Tibial nerve (tissue), 4 donors: ENCODE measurements at regions not wholly inside any gene's neighbourhood (a gene's known extent, or its start where the extent isn't known, plus 50 kb on each side); places are given as distances from the start of the nearest gene placed in this dataset.

Experiments used
- CTCF ChIP-seq, 5 experiments: fragments of 200-600 bp in 3 of 5; fragments of 450-650 bp in 2 of 5; sonication (generic) in 3 of 5; IDR thresholded peaks; one replicate each; pipeline ENCODE4 v1.5.1; 2016 to 2019; ENCODE audit warnings: antibody characterized with exemption in 5 of 5, mild to moderate bottlenecking in 3 of 5, moderate library complexity in 2 of 5
- EP300 ChIP-seq, 2 donors: sonication (generic); formaldehyde crosslinking; IDR thresholded peaks; one replicate each; pipeline ENCODE4 v1.6.1; 2017; ENCODE audit warnings: antibody characterized with exemption in 2 of 2, mild to moderate bottlenecking in 1 of 2
- POLR2A ChIP-seq, 2 donors: fragments of 450-650 bp; IDR thresholded peaks; one replicate each; pipeline ENCODE4 v1.6.1; 2017; ENCODE audit warnings: antibody characterized with exemption in 2 of 2, mild to moderate bottlenecking in 2 of 2, moderate library complexity in 2 of 2

GRCh38 chr5:30384171-30384570 lies 809.3 kb upstream of the CDH6 start:
- TF ChIP-seq CTCF (IDR thresholded peaks at IDR 0.05) (no peak), POLR2A (IDR thresholded peaks at IDR 0.05) (no peak), EP300 (IDR thresholded peaks at IDR 0.05) (no peak)
